Neuronal stem cell (in vitro differentiated cells): ENCODE measurements at regions not wholly inside any gene's neighbourhood (a gene's known extent, or its start where the extent isn't known, plus 50 kb on each side); places are given as distances from the start of the nearest gene placed in this dataset.

Experiments used
- DNase-seq: peaks from one replicate; pipeline ENCODE4 v3.0.0-alpha.2; 2013; ENCODE audit warnings: low spot score
- H2AFZ ChIP-seq: one replicate; pipeline ENCODE4 v1.6.1; 2013; ENCODE audit warnings: mild to moderate bottlenecking, low read length, inconsistent platforms
- H2AK5ac ChIP-seq: 2 replicates; pipeline ENCODE4 v1.6.1; 2013; ENCODE audit warnings: low read depth, mild to moderate bottlenecking, inconsistent platforms, low read length, moderate library complexity, mixed read lengths
- H2BK120ac ChIP-seq: 2 replicates; pipeline ENCODE4 v1.6.1; 2013; ENCODE audit warnings: low read depth, mild to moderate bottlenecking, inconsistent platforms, low read length, moderate library complexity, mixed read lengths
- H2BK12ac ChIP-seq: one replicate; pipeline ENCODE4 v1.6.1; 2013; ENCODE audit warnings: low read length, inconsistent platforms
- H2BK15ac ChIP-seq: 2 replicates; pipeline ENCODE4 v1.6.1; 2013; ENCODE audit warnings: mild to moderate bottlenecking, low read length, inconsistent platforms, mixed read lengths
- H2BK5ac ChIP-seq: one replicate; pipeline ENCODE4 v1.6.1; 2013; ENCODE audit warnings: inconsistent platforms, mild to moderate bottlenecking, low read length, moderate library complexity
- H3K14ac ChIP-seq: one replicate; pipeline ENCODE4 v1.6.1; 2013; ENCODE audit warnings: low read length, inconsistent platforms
- H3K18ac ChIP-seq: 2 replicates; pipeline ENCODE4 v1.6.1; 2013; ENCODE audit warnings: low read length, inconsistent platforms
- H3K23ac ChIP-seq: 2 replicates; pipeline ENCODE4 v1.6.1; 2013; ENCODE audit warnings: low read depth, mild to moderate bottlenecking, mixed read lengths, low read length, inconsistent platforms; ENCODE audit not compliant: poor library complexity
- H3K27ac ChIP-seq: replicated peaks from 3 replicates; pipeline ENCODE4 v1.5.1; 2013; ENCODE audit warnings: low read length, inconsistent platforms
- H3K27me3 ChIP-seq, 3 experiments: 2 replicates each; pipeline ENCODE4 v1.6.1; 2013; ENCODE audit warnings: low read length in 3 of 3, mild to moderate bottlenecking in 2 of 3, inconsistent platforms in 1 of 3, low read depth in 1 of 3, mixed read lengths in 1 of 3, moderate library complexity in 1 of 3; ENCODE audit not compliant: control insufficient read depth in 3 of 3, insufficient read depth in 3 of 3
- H3K36me3 ChIP-seq, 2 donors: replicated peaks in 1 of 2; 2 replicates each; pipeline ENCODE4 v1.6.1; 2013; ENCODE audit warnings: low read length in 2 of 2; ENCODE audit not compliant: control insufficient read depth in 2 of 2, insufficient read depth in 2 of 2
- H3K4ac ChIP-seq: 2 replicates; pipeline ENCODE4 v1.6.1; 2013; ENCODE audit warnings: inconsistent platforms, mild to moderate bottlenecking, low read length, moderate library complexity
- H3K4me1 ChIP-seq, 2 donors: 1 replicate in 1 of 2; 2 replicates in 1 of 2; pipeline ENCODE4 v1.6.1; 2013; ENCODE audit warnings: low read length in 2 of 2, low read depth in 1 of 2; ENCODE audit not compliant: control insufficient read depth in 2 of 2, insufficient read depth in 1 of 2
- H3K4me2 ChIP-seq: one replicate; pipeline ENCODE4 v1.6.1; 2013; ENCODE audit warnings: mild to moderate bottlenecking, low read length, inconsistent platforms; ENCODE audit not compliant: insufficient read depth, poor library complexity, severe bottlenecking
- H3K4me3 ChIP-seq, 2 donors: 2 replicates each; pipeline ENCODE4 v1.5.1; 2013; ENCODE audit warnings: low read length in 2 of 2, mild to moderate bottlenecking in 2 of 2, inconsistent platforms in 1 of 2, moderate library complexity in 1 of 2
- H3K79me1 ChIP-seq: one replicate; pipeline ENCODE4 v1.6.1; 2013; ENCODE audit warnings: low read depth, mild to moderate bottlenecking, inconsistent platforms, low read length, moderate library complexity
- H3K9ac ChIP-seq: one replicate; pipeline ENCODE4 v1.6.1; 2013; ENCODE audit warnings: mild to moderate bottlenecking, low read depth, low read length, inconsistent platforms; ENCODE audit not compliant: poor library complexity
- H3K9me3 ChIP-seq, 2 donors: replicated peaks in 1 of 2; 2 replicates each; pipeline versions ENCODE3 to v1.6.1; 2013; ENCODE audit warnings: low read length in 2 of 2, mild to moderate bottlenecking in 2 of 2, inconsistent platforms in 1 of 2, low read depth in 1 of 2, mixed read lengths in 1 of 2, moderate library complexity in 1 of 2; ENCODE audit not compliant: control insufficient read depth in 2 of 2, insufficient read depth in 1 of 2
- H4K8ac ChIP-seq: one replicate; pipeline ENCODE4 v1.6.1; 2013; ENCODE audit warnings: low read depth, mild to moderate bottlenecking, inconsistent platforms, low read length, moderate library complexity
- H4K91ac ChIP-seq: one replicate; pipeline ENCODE4 v1.6.1; 2013; ENCODE audit warnings: low read length, low read depth, mild to moderate bottlenecking, inconsistent platforms; ENCODE audit not compliant: poor library complexity
- WGBS, 2 donors: extraction: QIAGEN DNeasy Blood & Tissue Kit; methylation state at CpG; one replicate each; pipeline ENCODE4 v1.1.7; 2013; ENCODE audit warnings: missing lambda C conversion rate in 2 of 2, mixed read lengths in 1 of 2; ENCODE audit not compliant: insufficient read length in 2 of 2, insufficient replicate concordance in 1 of 2; ENCODE audit errors: extremely low coverage in 2 of 2; 5-methylcytosine and 5-hydroxymethylcytosine counted together

DNA sequence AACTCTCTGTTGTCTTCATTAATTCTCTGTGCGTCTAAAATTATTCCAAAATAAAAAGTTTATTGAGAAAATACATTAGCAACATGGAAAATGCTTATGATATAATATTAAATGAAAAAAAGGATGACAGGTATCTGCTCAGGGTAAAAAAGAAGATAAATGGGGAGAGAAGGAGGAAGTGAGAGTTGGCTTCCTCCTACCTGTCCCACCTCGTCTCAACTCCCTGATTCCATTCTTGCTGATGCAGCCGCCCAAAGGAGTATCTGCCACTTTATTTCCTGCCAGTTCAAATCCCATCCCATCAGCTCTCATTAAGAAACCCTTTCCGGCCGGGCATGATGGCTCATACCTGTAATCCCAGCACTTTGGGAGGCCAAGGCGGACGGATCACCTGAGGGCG, 72.5 kb upstream of the ALOX12 start:
- Histone ChIP-seq H3K27ac (no peak overlapping the region), H3K18ac (no peak overlapping the region), H3K9ac (no peak overlapping the region), H3K4me2 (no peak overlapping the region), H2BK12ac (no peak overlapping the region), H3K36me3 (no peaks in the 10 kb centered on the region), H3K14ac (no peak overlapping the region), H3K4ac (no peak overlapping the region), H3K4me3 (no peak overlapping the region), H3K4me1 (no peaks in the 10 kb centered on the region), H3K79me1 (no peaks in the 10 kb centered on the region), H2AK5ac (no peak overlapping the region), H2BK15ac (no peak overlapping the region), H2AFZ (no peak overlapping the region), H2BK120ac (no peak overlapping the region), H3K27me3 (peaks cover 0 to 2% (median 0%) of the 10 kb centered on the region in 3 experiments), H4K8ac (no peak overlapping the region), H4K91ac (no peak overlapping the region), H3K9me3 (no peaks in the 10 kb centered on the region), H3K23ac (no peak overlapping the region), H2BK5ac (no peak overlapping the region)
- no peak for DNase-seq
- WGBS, 2 donors = no CpG with 5 or more reads among the region's 8 CpGs

DNA sequence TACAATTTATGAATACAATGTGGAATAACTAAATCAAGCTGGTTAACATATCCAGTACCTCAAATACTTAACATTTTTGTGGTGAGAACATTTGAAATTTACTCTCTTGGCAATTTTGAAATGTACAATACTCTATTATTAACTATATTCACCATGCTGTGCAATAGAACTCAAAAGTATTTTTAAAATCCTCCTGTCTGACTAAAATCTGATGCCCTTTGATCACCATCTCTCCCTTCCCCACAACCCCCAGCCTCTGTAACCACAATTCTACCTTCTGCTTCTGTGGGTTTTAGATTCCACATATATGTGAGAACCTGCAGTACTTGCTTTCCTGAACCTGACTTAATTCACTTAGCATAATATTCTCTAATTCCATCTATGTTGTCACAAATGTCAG, 71.6 kb upstream of the ALOX12 start:
- Histone ChIP-seq H3K36me3 (no peaks in the 10 kb centered on the region), H2BK5ac (no peak overlapping the region), H3K4me1 (no peaks in the 10 kb centered on the region), H4K91ac (no peak overlapping the region), H2BK12ac (no peak overlapping the region), H3K9me3 (no peaks in the 10 kb centered on the region), H2AK5ac (no peak overlapping the region), H3K4ac (no peak overlapping the region), H3K79me1 (no peaks in the 10 kb centered on the region), H2BK120ac (no peak overlapping the region), H3K18ac (no peak overlapping the region), H3K27ac (no peak overlapping the region), H3K9ac (no peak overlapping the region), H3K4me3 (no peak overlapping the region), H3K27me3 (peaks cover 0 to 4% (median 0%) of the 10 kb centered on the region in 3 experiments), H3K14ac (no peak overlapping the region), H2AFZ (no peak overlapping the region), H3K4me2 (no peak overlapping the region), H3K23ac (no peak overlapping the region), H4K8ac (no peak overlapping the region), H2BK15ac (no peak overlapping the region)
- no peak for DNase-seq

DNA sequence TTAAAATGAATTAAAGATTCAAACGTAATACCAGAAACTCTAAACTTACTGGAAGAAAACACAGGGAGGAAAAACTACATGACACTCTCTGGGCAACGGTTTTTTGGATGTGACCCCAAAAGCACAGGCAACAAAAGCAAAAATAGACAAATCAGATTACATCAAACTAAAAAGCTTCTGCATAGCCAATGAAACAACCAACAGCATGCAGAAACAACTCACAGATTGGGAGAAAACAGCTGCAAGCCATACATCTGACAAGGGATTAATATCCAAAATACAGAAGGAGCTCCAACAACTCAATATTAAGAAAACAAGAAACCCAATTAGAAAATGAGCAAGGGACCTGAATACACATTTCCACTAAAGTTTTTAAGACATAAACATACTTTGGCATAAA, 69.2 kb upstream of the ALOX12 start:
- DNase-seq = no peak
- H3K4me2 ChIP-seq = no peak overlapping the region
- no peak overlapping the region for H3K23ac ChIP-seq
- H3K14ac ChIP-seq = no peak overlapping the region
- H4K91ac ChIP-seq = no peak overlapping the region
- no peak overlapping the region for H3K18ac ChIP-seq
- no peaks in the 10 kb centered on the region for H3K9me3 ChIP-seq
- H3K27me3 ChIP-seq = peaks cover 0 to 13% (median 0%) of the 10 kb centered on the region in 3 experiments
- no peak overlapping the region for H2BK15ac ChIP-seq
- no peak overlapping the region for H2AFZ ChIP-seq
- no peak overlapping the region for H3K4me3 ChIP-seq
- H2BK5ac ChIP-seq = no peak overlapping the region
- H3K9ac ChIP-seq = no peak overlapping the region
- H3K4me1 ChIP-seq = no peaks in the 10 kb centered on the region
- no peak overlapping the region for H3K27ac ChIP-seq
- no peak overlapping the region for H4K8ac ChIP-seq
- H3K79me1 ChIP-seq = no peaks in the 10 kb centered on the region
- H3K36me3 ChIP-seq = no peaks in the 10 kb centered on the region
- WGBS, 2 donors = no CpG with 5 or more reads among the region's 2 CpGs
- H2BK12ac ChIP-seq = no peak overlapping the region
- no peak overlapping the region for H2AK5ac ChIP-seq
- H3K4ac ChIP-seq = no peak overlapping the region
- no peak overlapping the region for H2BK120ac ChIP-seq

GRCh38 chr17:6927290-6928126, 68.3 kb upstream of the ALOX12 start:
- Histone ChIP-seq H3K4me1 (no peaks in the 10 kb centered on the region), H2BK120ac (no peak overlapping the region), H3K4ac (no peak overlapping the region), H2AFZ (no peak overlapping the region), H3K9ac (no peak overlapping the region), H3K36me3 (no peaks in the 10 kb centered on the region), H3K27me3 (peaks cover 0 to 13% (median 0%) of the 10 kb centered on the region in 3 experiments), H3K23ac (no peak overlapping the region), H2BK12ac (no peak overlapping the region), H3K18ac (no peak overlapping the region), H4K8ac (no peak overlapping the region), H3K14ac (no peak overlapping the region), H3K27ac (no peak overlapping the region), H3K9me3 (no peaks in the 10 kb centered on the region), H3K4me3 (no peak overlapping the region), H2BK15ac (no peak overlapping the region), H3K4me2 (no peak overlapping the region), H2AK5ac (no peak overlapping the region), H3K79me1 (no peaks in the 10 kb centered on the region), H4K91ac (no peak overlapping the region), H2BK5ac (no peak overlapping the region)
- WGBS, 2 donors = no CpG with 5 or more reads among the region's 2 CpGs
- DNase-seq = no peak
